ENCODE measurements at regions not wholly inside any gene's neighbourhood (a gene's known extent, or its start where the extent isn't known, plus 50 kb on each side); places are given as distances from the start of the nearest gene placed in this dataset.
"Not testable (repeated sequence)": the region's sequence is repeated elsewhere in the genome, so short reads cannot be mapped to it uniquely, and the experiment has no call there.

GRCh38 chr16:64083428-64084129 is 1038.3 kb downstream of the CDH11 start:
- Histone ChIP-seq H3K27ac (no peak overlapping the region), H3K36me3 (no peaks in the 10 kb centered on the region), H3K9me3 (no peaks in the 10 kb centered on the region), H3K4me1 (no peaks in the 10 kb centered on the region), H3K4me3 (no peak overlapping the region), H3K27me3 (no peaks in the 10 kb centered on the region)
- no peak for DNase-seq
- TF ChIP-seq CTCF (IDR thresholded peaks at IDR 0.05): no peak
- intact Hi-C loops (cut with DNase I; ENCODE audit: low total_unique reads): no loop called here

GRCh38 chr16:64077242-64077641 is 1044.6 kb downstream of the CDH11 start:
- H3K4me1 ChIP-seq: no peaks in the 10 kb centered on the region
- DNase-seq: no peak
- no peaks in the 10 kb centered on the region for H3K27me3 ChIP-seq
- TF ChIP-seq CTCF (IDR thresholded peaks at IDR 0.05): no peak
- no peaks in the 10 kb centered on the region for H3K36me3 ChIP-seq
- no peak overlapping the region for H3K27ac ChIP-seq
- intact Hi-C loops (cut with DNase I; ENCODE audit: low total_unique reads): no loop called here
- no peaks in the 10 kb centered on the region for H3K9me3 ChIP-seq
- no peak overlapping the region for H3K4me3 ChIP-seq

- H3K27ac ChIP-seq: no peak overlapping the region
- intact Hi-C loops (cut with DNase I; ENCODE audit: low total_unique reads): no loop called here
- no peaks in the 10 kb centered on the region for H3K36me3 ChIP-seq
- TF ChIP-seq CTCF (IDR thresholded peaks at IDR 0.05): no peak
- no peaks in the 10 kb centered on the region for H3K4me1 ChIP-seq
- H3K4me3 ChIP-seq: no peak overlapping the region
- no peaks in the 10 kb centered on the region for H3K9me3 ChIP-seq
- no peaks in the 10 kb centered on the region for H3K27me3 ChIP-seq
- DNase-seq: no peak
Measured at GRCh38 chr16:64074706-64075105, 1047.2 kb downstream of the CDH11 start.

- H3K27ac ChIP-seq; DNase-seq; intact Hi-C loops (cut with DNase I; ENCODE audit: low total_unique reads): not testable (repeated sequence)
Measured at GRCh38 chr16:64072131-64072730, 1049.6 kb downstream of the CDH11 start.

GRCh38 chr16:64065523-64065922 is 1056.3 kb downstream of the CDH11 start:
- Histone ChIP-seq H3K27ac (no peak overlapping the region), H3K9me3 (no peaks in the 10 kb centered on the region), H3K4me1 (no peaks in the 10 kb centered on the region), H3K36me3 (no peaks in the 10 kb centered on the region), H3K4me3 (no peak overlapping the region), H3K27me3 (no peaks in the 10 kb centered on the region)
- intact Hi-C loops (cut with DNase I; ENCODE audit: low total_unique reads): no loop called here
- DNase-seq: no peak
- TF ChIP-seq CTCF (IDR thresholded peaks at IDR 0.05): no peak

More at GRCh38 chr16:64072131-64072730, 1049.6 kb downstream of the CDH11 start:
- H3K4me3 ChIP-seq, H3K4me1 ChIP-seq, H3K27me3 ChIP-seq, H3K36me3 ChIP-seq, H3K9me3 ChIP-seq: not testable (repeated sequence)

- Histone ChIP-seq H3K36me3 (no peaks in the 10 kb centered on the region), H3K9me3 (no peaks in the 10 kb centered on the region), H3K4me3 (no peak overlapping the region), H3K27me3 (no peaks in the 10 kb centered on the region), H3K27ac (no peak overlapping the region), H3K4me1 (no peaks in the 10 kb centered on the region)
- TF ChIP-seq CTCF (IDR thresholded peaks at IDR 0.05): no peak
- no peak for DNase-seq
- intact Hi-C loops (cut with DNase I; ENCODE audit: low total_unique reads): no loop called here
Measured at GRCh38 chr16:64061621-64062020, 1060.2 kb downstream of the CDH11 start.

All from tibial artery (tissue), 4 donors.